Activated gamma-delta T cell treated with Interleukin-2 at 50 U/mL for 16 hours (primary cell): ENCODE measurements at regions not wholly inside any gene's neighbourhood (a gene's known extent, or its start where the extent isn't known, plus 50 kb on each side); places are given as distances from the start of the nearest gene placed in this dataset.
"Not testable (repeated sequence)": the region's sequence is repeated elsewhere in the genome, so short reads cannot be mapped to it uniquely, and the experiment has no call there.

Source experiments
- DNase-seq: peaks from one replicate; pipeline ENCODE4 v3.0.0-alpha.2; 2020

- DNase-seq, result no peak
Measured at GRCh38 chr10:25869609-25870008, 64.4 kb upstream of the MYO3A start.

- DNase-seq, result not testable (repeated sequence)
Measured at GRCh38 chr10:25874402-25874801, 59.6 kb upstream of the MYO3A start.

- peak; percentile 55 for DNase-seq
Measured at GRCh38 chr10:25875556-25876165, 58.4 kb upstream of the MYO3A start.

- no peak for DNase-seq
Measured at GRCh38 chr10:25877296-25877695, 56.7 kb upstream of the MYO3A start.
